NB4 (cell line): ENCODE measurements at regions not wholly inside any gene's neighbourhood (a gene's known extent, or its start where the extent isn't known, plus 50 kb on each side); places are given as distances from the start of the nearest gene placed in this dataset.

Experiments
- MYC ChIP-seq: IDR thresholded peaks from 2 replicates; pipeline ENCODE4 v1.6.1; 2011; ENCODE audit warnings: low read depth, low read length
- TF ChIP-seq, protein P1 (sequence below): IDR thresholded peaks from one replicate; pipeline ENCODE4 v1.5.1; 2012; ENCODE audit warnings: low read depth, low read length

DNA sequence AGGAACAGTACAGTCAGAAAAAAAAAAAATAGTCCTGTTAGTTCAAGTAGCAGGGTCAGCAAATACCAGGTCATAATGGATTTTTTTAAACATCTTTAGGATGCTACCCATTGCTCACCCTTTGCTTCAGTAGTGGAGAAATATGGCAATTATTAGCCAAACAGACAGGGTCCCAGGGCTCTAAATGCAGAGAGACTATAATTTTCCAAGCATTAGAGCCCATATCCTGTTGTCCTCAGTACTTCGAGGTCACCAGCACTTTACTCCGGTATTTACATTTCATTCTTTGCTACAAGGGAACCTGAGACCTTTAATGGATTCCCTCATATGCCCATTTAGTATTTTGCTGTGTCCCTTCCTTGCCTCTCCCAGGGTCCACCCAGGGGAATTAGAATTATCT lies 1562.9 kb upstream of the TENM3 start:
- TF ChIP-seq, protein P1, sequence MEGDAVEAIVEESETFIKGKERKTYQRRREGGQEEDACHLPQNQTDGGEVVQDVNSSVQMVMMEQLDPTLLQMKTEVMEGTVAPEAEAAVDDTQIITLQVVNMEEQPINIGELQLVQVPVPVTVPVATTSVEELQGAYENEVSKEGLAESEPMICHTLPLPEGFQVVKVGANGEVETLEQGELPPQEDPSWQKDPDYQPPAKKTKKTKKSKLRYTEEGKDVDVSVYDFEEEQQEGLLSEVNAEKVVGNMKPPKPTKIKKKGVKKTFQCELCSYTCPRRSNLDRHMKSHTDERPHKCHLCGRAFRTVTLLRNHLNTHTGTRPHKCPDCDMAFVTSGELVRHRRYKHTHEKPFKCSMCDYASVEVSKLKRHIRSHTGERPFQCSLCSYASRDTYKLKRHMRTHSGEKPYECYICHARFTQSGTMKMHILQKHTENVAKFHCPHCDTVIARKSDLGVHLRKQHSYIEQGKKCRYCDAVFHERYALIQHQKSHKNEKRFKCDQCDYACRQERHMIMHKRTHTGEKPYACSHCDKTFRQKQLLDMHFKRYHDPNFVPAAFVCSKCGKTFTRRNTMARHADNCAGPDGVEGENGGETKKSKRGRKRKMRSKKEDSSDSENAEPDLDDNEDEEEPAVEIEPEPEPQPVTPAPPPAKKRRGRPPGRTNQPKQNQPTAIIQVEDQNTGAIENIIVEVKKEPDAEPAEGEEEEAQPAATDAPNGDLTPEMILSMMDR, result no peak
- TF ChIP-seq MYC, result no peak
